HFF-Myc (cell line): ENCODE measurements at regions not wholly inside any gene's neighbourhood (a gene's known extent, or its start where the extent isn't known, plus 50 kb on each side); places are given as distances from the start of the nearest gene placed in this dataset.

Source experiments
- DNase-seq: peaks from one replicate; pipeline ENCODE4 v3.0.0-alpha.2; 2011; ENCODE audit warnings: low read depth; ENCODE audit errors: extremely low read depth
- H3K4me3 ChIP-seq: replicated peaks from 2 replicates; pipeline ENCODE4 v1.5.1; 2011; ENCODE audit warnings: low read depth, mild to moderate bottlenecking, control low read depth, low read length
- CTCF ChIP-seq: IDR thresholded peaks from 2 replicates; pipeline ENCODE4 v1.5.1; 2012; ENCODE audit warnings: mild to moderate bottlenecking, low read depth, low read length, control low read depth; ENCODE audit errors: missing control alignments

- DNase-seq: no peak
- TF ChIP-seq CTCF: no peak
- H3K4me3 ChIP-seq: no peak overlapping the region
Observed at GRCh38 chr13:70816853-70817252, 708.6 kb upstream of the KLHL1 start.

- no peak for DNase-seq
Observed at GRCh38 chr13:70814684-70815083, 706.4 kb upstream of the KLHL1 start.

GRCh38 chr13:70812481-70812880 lies 704.2 kb upstream of the KLHL1 start:
- DNase-seq: no peak
- no peak for TF ChIP-seq CTCF

More at GRCh38 chr13:70814684-70815083, 706.4 kb upstream of the KLHL1 start:
- no peak overlapping the region for H3K4me3 ChIP-seq
- no peak for TF ChIP-seq CTCF

GRCh38 chr13:70809588-70809987 lies 701.3 kb upstream of the KLHL1 start:
- no peak overlapping the region for H3K4me3 ChIP-seq
- DNase-seq: no peak
- TF ChIP-seq CTCF: no peak

More at GRCh38 chr13:70812481-70812880, 704.2 kb upstream of the KLHL1 start:
- no peak overlapping the region for H3K4me3 ChIP-seq

GRCh38 chr13:70798385-70798784 lies 690.1 kb upstream of the KLHL1 start:
- no peak overlapping the region for H3K4me3 ChIP-seq
- DNase-seq: no peak
- no peak for TF ChIP-seq CTCF

DNA sequence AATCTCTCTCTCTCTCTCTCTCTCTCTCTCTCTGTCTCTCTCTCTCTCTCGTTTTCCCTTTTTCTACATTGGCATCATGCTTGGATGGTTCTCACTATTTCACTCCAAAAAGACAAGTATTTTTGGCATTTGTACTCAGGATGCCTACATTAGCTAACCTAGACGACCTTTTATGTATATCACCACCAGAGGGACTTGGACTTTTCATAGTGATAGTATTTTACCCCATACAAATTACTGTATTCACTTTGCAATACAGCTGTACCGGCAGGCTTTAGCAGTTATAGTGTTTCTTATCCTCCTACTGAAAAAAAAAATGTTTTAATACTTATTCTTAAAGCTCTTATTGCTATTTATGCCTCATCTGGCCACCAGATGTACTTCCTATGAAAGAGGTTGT lies 687.2 kb upstream of the KLHL1 start:
- no peak for TF ChIP-seq CTCF
- no peak for DNase-seq
- no peak overlapping the region for H3K4me3 ChIP-seq

DNA sequence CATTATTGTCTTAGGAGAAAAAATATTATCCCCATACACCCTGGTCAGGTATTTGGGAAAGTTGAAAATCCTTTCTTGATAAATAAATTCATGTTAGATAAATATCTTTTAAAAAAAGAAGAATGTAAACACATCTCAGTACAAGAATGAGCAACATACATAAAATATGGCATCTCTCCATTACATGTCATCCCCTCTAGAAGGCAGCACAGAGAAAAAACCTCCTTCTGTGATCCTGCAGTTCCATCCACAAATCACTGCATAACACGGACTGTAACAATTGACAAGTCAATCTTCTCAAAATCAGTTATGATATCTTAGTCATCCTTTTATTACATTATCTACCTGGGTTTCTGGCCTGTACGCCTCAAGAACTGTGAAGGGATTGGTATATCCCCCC lies 683.9 kb upstream of the KLHL1 start:
- no peak for DNase-seq
- no peak overlapping the region for H3K4me3 ChIP-seq
- no peak for TF ChIP-seq CTCF
